HepG2 (cell line): ENCODE measurements at regions not wholly inside any gene's neighbourhood (a gene's known extent, or its start where the extent isn't known, plus 50 kb on each side); places are given as distances from the start of the nearest gene placed in this dataset.

ENCODE experiments used
- ATAC-seq: fragments of 200-7000 bp; cut with Tn5 transposase; 3 replicates; pipeline ENCODE4 v1.9.1; 2020; ENCODE audit warnings: mild to moderate bottlenecking, moderate library complexity
- BruUV-seq: library from RNA; stranded (reverse); fragments of 400-500 nt; replicated peaks from 2 replicates; lab custom pipeline; 2021; lab: Mats Ljungman, UMichigan
- CTCF ChIA-PET: fragments of 300-600 bp; formaldehyde crosslinking; extraction: SDS; loops from one replicate; lab custom pipeline; 2021; ENCODE audit warnings: low total read pairs, inconsistent platforms, low intra/inter-chr PET ratio; lab: Yijun Ruan, JAX
- POLR2A ChIA-PET: fragments of 350-600 bp; sonication (Branson Sonifier 250); formaldehyde crosslinking; loops from one replicate; lab custom pipeline; 2020; ENCODE audit warnings: antibody characterized with exemption, inconsistent platforms; lab: Yijun Ruan, JAX
- DNase-seq: peaks from one replicate; pipeline ENCODE4 v3.0.0-alpha.2; 2015; ENCODE audit warnings: low spot score
- FAIRE-seq: peaks from 3 replicates; lab custom pipeline; 2011; peaks lifted over from hg19 to GRCh38; lab: Jason Lieb, UNC
- H2AFZ ChIP-seq: one replicate; pipeline ENCODE4 v1.6.1; 2011; ENCODE audit warnings: low read length, inconsistent platforms
- H3K27ac ChIP-seq: fragments of 300-600 bp; 3 replicates; pipeline ENCODE4 v1.8.0; 2011; ENCODE audit warnings: mixed run types, mild to moderate bottlenecking, mixed read lengths, low read length, inconsistent platforms; ENCODE audit not compliant: insufficient read depth; ENCODE audit errors: extremely low read length
- H3K27me3 ChIP-seq, 2 experiments: fragments of 200-600 bp in 1 of 2; 2 replicates in 1 of 2; 3 replicates in 1 of 2; pipeline versions ENCODE4 v1.6.0 to v1.8.0; 2011; ENCODE audit warnings: low read length in 2 of 2, mild to moderate bottlenecking in 2 of 2, moderate library complexity in 2 of 2, inconsistent platforms in 1 of 2; ENCODE audit not compliant: insufficient read depth in 2 of 2, control insufficient read depth in 1 of 2
- H3K36me3 ChIP-seq, 2 experiments: fragments of 200-600 bp in 1 of 2; replicated peaks in 1 of 2; 2 replicates in 1 of 2; 3 replicates in 1 of 2; pipeline versions ENCODE4 v1.5.1 to v1.8.0; 2011; ENCODE audit warnings: low read length in 2 of 2, inconsistent platforms in 1 of 2; ENCODE audit not compliant: insufficient read depth in 2 of 2, control insufficient read depth in 1 of 2
- H3K4me1 ChIP-seq: 2 replicates; pipeline ENCODE4 v1.5.1; 2012; ENCODE audit warnings: low read length, inconsistent platforms; ENCODE audit not compliant: insufficient read depth
- H3K4me2 ChIP-seq: 2 replicates; pipeline ENCODE4 v1.6.0; 2011; ENCODE audit warnings: low read depth, low read length, inconsistent platforms
- H3K4me3 ChIP-seq, 3 experiments: fragments of 200-600 bp in 1 of 3; sonication (generic), shearing (Covaris generic) in 1 of 3; replicated peaks in 1 of 3; 2 replicates each; pipeline ENCODE4 v1.5.1; 2011 to 2016; ENCODE audit warnings: low read length in 3 of 3, inconsistent platforms in 2 of 3, low read depth in 2 of 3, mild to moderate bottlenecking in 2 of 3, control low read depth in 1 of 3, mixed read lengths in 1 of 3; ENCODE audit not compliant: insufficient read depth in 1 of 3
- H3K79me2 ChIP-seq: one replicate; pipeline ENCODE4 v1.6.1; 2011; ENCODE audit warnings: low read length, inconsistent platforms; ENCODE audit not compliant: insufficient read depth
- H3K9ac ChIP-seq: 2 replicates; pipeline ENCODE4 v1.6.0; 2011; ENCODE audit warnings: mild to moderate bottlenecking, low read depth, low read length, inconsistent platforms; ENCODE audit not compliant: insufficient read depth
- H3K9me3 ChIP-seq: 2 replicates; pipeline ENCODE4 v1.5.1; 2012; ENCODE audit warnings: mild to moderate bottlenecking, low read length
- H4K20me1 ChIP-seq: 2 replicates; pipeline ENCODE4 v1.6.0; 2011; ENCODE audit warnings: inconsistent platforms, mild to moderate bottlenecking, low read length, moderate library complexity; ENCODE audit not compliant: insufficient read depth
- AGO1 ChIP-seq: fragments of 200-400 bp; formaldehyde crosslinking; IDR thresholded peaks from 2 replicates; pipeline ENCODE4 v1.6.1; 2017; ENCODE audit warnings: mild to moderate bottlenecking, low read depth, low read length, moderate library complexity; ENCODE audit not compliant: poor library complexity, severe bottlenecking
- ARID3A ChIP-seq: IDR thresholded peaks from 2 replicates; pipeline ENCODE4 v1.6.1; 2012; ENCODE audit warnings: low read depth, low read length, improper control_type of control experiment
- ARNTL ChIP-seq: sonication (generic); formaldehyde crosslinking; IDR thresholded peaks from 2 replicates; pipeline ENCODE4 v1.4.0; 2020; ENCODE audit warnings: mild to moderate bottlenecking, missing genetic modification reagents
- CAMTA2 ChIP-seq: sonication (generic); formaldehyde crosslinking; IDR thresholded peaks from 2 replicates; pipeline ENCODE4 v1.4.0; 2020; ENCODE audit warnings: mild to moderate bottlenecking, missing genetic modification reagents, borderline replicate concordance
- CBX1 ChIP-seq: IDR thresholded peaks from one replicate; pipeline ENCODE4 v1.6.1; 2016; ENCODE audit warnings: antibody characterized with exemption, low read depth
- CCAR2 ChIP-seq: fragments of 200-400 bp; formaldehyde crosslinking; optimal IDR thresholded peaks from 2 replicates; pipeline ENCODE3; 2018; ENCODE audit warnings: low read depth, mild to moderate bottlenecking, low read length, moderate library complexity
- DR1 ChIP-seq: sonication (generic); formaldehyde crosslinking; IDR thresholded peaks from 2 replicates; pipeline ENCODE4 v1.8.0; 2021; ENCODE audit warnings: mild to moderate bottlenecking, missing genetic modification reagents, inconsistent platforms
- FOXK1 ChIP-seq: sonication (generic); formaldehyde crosslinking; IDR thresholded peaks from 2 replicates; pipeline ENCODE4 v1.4.0; 2020; ENCODE audit warnings: low read depth, missing genetic modification reagents, borderline replicate concordance
- GATAD2A ChIP-seq: IDR thresholded peaks from 2 replicates; pipeline ENCODE4 v1.6.1; 2016
- REST ChIP-seq, 2 experiments: IDR thresholded peaks; 2 replicates each; pipeline ENCODE4 v1.6.1; 2011 to 2012; ENCODE audit warnings: low read length in 2 of 2, borderline replicate concordance in 1 of 2, low read depth in 1 of 2, mild to moderate bottlenecking in 1 of 2, moderate library complexity in 1 of 2
- SMAD3 ChIP-seq: sonication (generic); formaldehyde crosslinking; IDR thresholded peaks from 2 replicates; pipeline ENCODE4 v1.4.0; 2020; ENCODE audit warnings: missing genetic modification reagents
- SOX6 ChIP-seq, 2 experiments: fragments of 450-650 bp in 1 of 2; sonication (generic) in 1 of 2; formaldehyde crosslinking in 1 of 2; IDR thresholded peaks; 2 replicates each; pipeline versions ENCODE4 v1.4.0 to v1.6.1; 2017 to 2020; ENCODE audit warnings: antibody characterized with exemption in 1 of 2, mild to moderate bottlenecking in 1 of 2, missing genetic modification reagents in 1 of 2
- ZNF17 ChIP-seq: sonication (generic); formaldehyde crosslinking; IDR thresholded peaks from 2 replicates; pipeline ENCODE4 v1.5.0; 2020; ENCODE audit warnings: mild to moderate bottlenecking, missing genetic modification reagents
- ZNF180 ChIP-seq: sonication (generic); formaldehyde crosslinking; IDR thresholded peaks from 2 replicates; pipeline ENCODE4 v1.4.0; 2020; ENCODE audit warnings: low read depth, missing genetic modification reagents, borderline replicate concordance
- ZNF747 ChIP-seq: sonication (generic); formaldehyde crosslinking; IDR thresholded peaks from 2 replicates; pipeline ENCODE4 v1.8.1; 2023; ENCODE audit warnings: missing genetic modification reagents, mild to moderate bottlenecking, borderline replicate concordance
- ZNF790 ChIP-seq: sonication (generic); formaldehyde crosslinking; IDR thresholded peaks from 2 replicates; pipeline ENCODE4 v1.8.0; 2022; ENCODE audit warnings: missing genetic modification reagents, mild to moderate bottlenecking, borderline replicate concordance
- ZNF83 ChIP-seq: sonication (generic); formaldehyde crosslinking; IDR thresholded peaks from 2 replicates; pipeline ENCODE4 v1.4.0; 2020; ENCODE audit warnings: missing genetic modification reagents, mild to moderate bottlenecking, borderline replicate concordance
- WGBS: methylation state at CpG from one replicate; pipeline ENCODE4 v1.1.6; 2017; ENCODE audit warnings: low lambda C conversion rate; 5-methylcytosine and 5-hydroxymethylcytosine counted together
- in situ Hi-C: cut with HindIII; loops from 2 replicates; pipeline ENCODE4 v1.10.0; 2017; ENCODE audit warnings: low pct_unique_long_range_greater_than_20kb; ENCODE audit not compliant: extremely low pct_ligation_motif_present
- intact Hi-C: fragments of 100-400 bp; cut with micrococcal nuclease; formaldehyde crosslinking; loops from one replicate; pipeline ENCODE4 v1.10.0; 2022; ENCODE audit not compliant: unreplicated experiment
- TF ChIP-seq, protein P1 (sequence below): IDR thresholded peaks from 2 replicates; pipeline ENCODE4 v1.6.1; 2016; ENCODE audit warnings: low read depth, control low read depth

GRCh38 chr4:26004290-26004689 is 90.3 kb downstream of the SMIM20 start (continued):
- no peak for TF ChIP-seq AGO1
- TF ChIP-seq ARID3A, result no peak

- TF ChIP-seq ZNF180 (no peak), SMAD3 (no peak), ZNF17 (CRISPR knock-in tag) (no peak), CBX1 (no peak), GATAD2A (CRISPR knock-in tag) (no peak), ZNF83 (CRISPR knock-in tag) (no peak), FOXK1 (CRISPR knock-in tag) (no peak), CCAR2 (no peak), ZNF747 (CRISPR knock-in tag) (no peak), DR1 (CRISPR knock-in tag) (no peak), CAMTA2 (no peak), REST (IDR thresholded peaks at IDR 0.05; ENCODE audit: borderline replicate concordance in 1 of 2, low read depth in 1 of 2, low read length in 2 of 2) (no peak), ZNF790 (no peak), SOX6 (IDR thresholded peaks at IDR 0.05) (no peak), SOX6 (CRISPR knock-in tag; IDR thresholded peaks at IDR 0.05) (no peak), ARNTL (CRISPR knock-in tag) (no peak)
- TF ChIP-seq, protein P1, sequence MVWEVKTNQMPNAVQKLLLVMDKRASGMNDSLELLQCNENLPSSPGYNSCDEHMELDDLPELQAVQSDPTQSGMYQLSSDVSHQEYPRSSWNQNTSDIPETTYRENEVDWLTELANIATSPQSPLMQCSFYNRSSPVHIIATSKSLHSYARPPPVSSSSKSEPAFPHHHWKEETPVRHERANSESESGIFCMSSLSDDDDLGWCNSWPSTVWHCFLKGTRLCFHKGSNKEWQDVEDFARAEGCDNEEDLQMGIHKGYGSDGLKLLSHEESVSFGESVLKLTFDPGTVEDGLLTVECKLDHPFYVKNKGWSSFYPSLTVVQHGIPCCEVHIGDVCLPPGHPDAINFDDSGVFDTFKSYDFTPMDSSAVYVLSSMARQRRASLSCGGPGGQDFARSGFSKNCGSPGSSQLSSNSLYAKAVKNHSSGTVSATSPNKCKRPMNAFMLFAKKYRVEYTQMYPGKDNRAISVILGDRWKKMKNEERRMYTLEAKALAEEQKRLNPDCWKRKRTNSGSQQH (CRISPR knock-in tag), result no peak
- no peak overlapping the region for H3K9ac ChIP-seq
- no peaks in the 10 kb centered on the region for H3K36me3 ChIP-seq
- no peak for FAIRE-seq
- intact Hi-C loops, result no loop called here
- H3K4me3 ChIP-seq, result no peak overlapping the region
- no peaks in the 10 kb centered on the region; a peak in 1 of 5 replicates for H3K27me3 ChIP-seq
- H3K4me2 ChIP-seq, result no peak overlapping the region
- H3K27ac ChIP-seq, result no peak overlapping the region
- no peaks in the 10 kb centered on the region for H3K79me2 ChIP-seq
- ChIA-PET POLR2A (no interaction called here), CTCF (no interaction called here)
- WGBS, result 2% methylated on average over 4 of the region's 4 CpGs
- ATAC-seq, result no peak
- no TSS peak for BruUV-seq
- no peaks in the 10 kb centered on the region for H3K4me1 ChIP-seq
- in situ Hi-C loops, result no loop called here
- H4K20me1 ChIP-seq, result no peaks in the 10 kb centered on the region
- peak overlapping the region; percentile 11 for H2AFZ ChIP-seq
- no peaks in the 10 kb centered on the region for H3K9me3 ChIP-seq
- DNase-seq, result no peak
Measured at GRCh38 chr4:26005764-26006163, 91.7 kb downstream of the SMIM20 start.
